Fibroblast of villous mesenchyme (primary cell): ENCODE measurements at regions not wholly inside any gene's neighbourhood (a gene's known extent, or its start where the extent isn't known, plus 50 kb on each side); places are given as distances from the start of the nearest gene placed in this dataset.

ENCODE experiments used
- DNase-seq: peaks from one replicate; pipeline ENCODE4 v3.0.0-alpha.2; 2010; ENCODE audit warnings: low read depth
- H3K4me3 ChIP-seq: 2 replicates; pipeline ENCODE4 v1.5.1; 2011; ENCODE audit warnings: low read depth, mild to moderate bottlenecking, low read length
- TF ChIP-seq, protein P1 (sequence below): IDR thresholded peaks from 2 replicates; pipeline ENCODE4 v1.5.1; 2012; ENCODE audit warnings: low read depth, mild to moderate bottlenecking, low read length; ENCODE audit not compliant: insufficient read depth

DNA sequence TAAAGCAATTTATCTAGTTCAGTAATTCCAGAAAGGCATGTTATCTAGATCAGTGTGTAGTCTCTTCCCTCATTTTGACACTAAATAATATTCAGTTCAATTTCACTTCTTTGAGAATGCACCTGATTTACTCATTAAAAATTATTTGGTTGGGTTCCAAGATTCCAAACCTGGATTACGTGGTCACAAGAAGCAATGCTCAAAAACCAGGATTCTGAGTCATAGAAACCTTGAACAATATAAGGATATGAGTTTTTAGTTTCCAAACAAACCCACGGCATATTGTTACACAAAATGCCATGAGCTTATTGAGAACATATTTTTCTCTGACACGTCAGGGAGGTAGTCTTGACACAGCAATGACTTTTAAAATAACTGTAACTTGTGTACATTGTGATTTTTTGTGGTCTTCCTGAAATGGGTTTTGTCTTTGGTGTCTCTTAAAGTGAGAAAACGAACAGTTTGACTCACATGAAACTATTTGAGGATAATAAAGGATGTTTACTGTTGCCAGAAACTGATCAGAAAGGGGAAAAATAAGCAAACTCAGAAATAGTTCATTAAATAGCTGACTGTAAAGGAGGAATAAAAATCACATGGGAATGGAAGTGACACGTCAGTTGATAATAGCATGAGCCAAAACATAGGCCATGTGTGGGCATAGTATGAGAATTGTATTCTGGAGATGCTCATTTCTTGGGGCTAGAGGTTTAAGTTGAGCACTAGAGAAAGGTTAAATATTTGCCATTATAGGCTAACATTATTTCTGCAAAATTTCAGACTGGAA is 617.7 kb upstream of the CDH2 start:
- TF ChIP-seq, protein P1, sequence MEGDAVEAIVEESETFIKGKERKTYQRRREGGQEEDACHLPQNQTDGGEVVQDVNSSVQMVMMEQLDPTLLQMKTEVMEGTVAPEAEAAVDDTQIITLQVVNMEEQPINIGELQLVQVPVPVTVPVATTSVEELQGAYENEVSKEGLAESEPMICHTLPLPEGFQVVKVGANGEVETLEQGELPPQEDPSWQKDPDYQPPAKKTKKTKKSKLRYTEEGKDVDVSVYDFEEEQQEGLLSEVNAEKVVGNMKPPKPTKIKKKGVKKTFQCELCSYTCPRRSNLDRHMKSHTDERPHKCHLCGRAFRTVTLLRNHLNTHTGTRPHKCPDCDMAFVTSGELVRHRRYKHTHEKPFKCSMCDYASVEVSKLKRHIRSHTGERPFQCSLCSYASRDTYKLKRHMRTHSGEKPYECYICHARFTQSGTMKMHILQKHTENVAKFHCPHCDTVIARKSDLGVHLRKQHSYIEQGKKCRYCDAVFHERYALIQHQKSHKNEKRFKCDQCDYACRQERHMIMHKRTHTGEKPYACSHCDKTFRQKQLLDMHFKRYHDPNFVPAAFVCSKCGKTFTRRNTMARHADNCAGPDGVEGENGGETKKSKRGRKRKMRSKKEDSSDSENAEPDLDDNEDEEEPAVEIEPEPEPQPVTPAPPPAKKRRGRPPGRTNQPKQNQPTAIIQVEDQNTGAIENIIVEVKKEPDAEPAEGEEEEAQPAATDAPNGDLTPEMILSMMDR: no peak
- no peak overlapping the region for H3K4me3 ChIP-seq
- peak; percentile 14 for DNase-seq

DNA sequence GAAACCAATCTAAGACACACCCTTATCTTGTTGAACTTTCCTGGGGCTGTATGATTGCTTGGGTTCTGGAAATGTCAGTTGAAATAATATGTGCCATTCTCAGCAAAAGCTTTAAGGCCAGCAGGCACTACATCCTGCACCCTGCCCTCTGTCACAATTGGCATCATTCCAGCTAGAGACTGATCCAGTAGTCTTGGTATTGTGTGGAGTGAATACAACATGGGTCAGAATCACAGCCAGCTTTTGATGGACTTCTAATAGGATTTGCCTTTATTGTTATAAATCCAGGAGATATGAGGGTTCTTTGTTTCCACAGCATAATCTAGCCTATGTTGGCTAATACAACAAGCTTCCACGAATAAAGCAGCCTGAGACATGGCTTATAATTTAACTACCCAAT is 617.0 kb upstream of the CDH2 start:
- TF ChIP-seq, protein P1: no peak
- DNase-seq: no peak

GRCh38 chr18:28792404-28793086 is 615.6 kb upstream of the CDH2 start:
- TF ChIP-seq, protein P1: no peak
- no peak for DNase-seq
- no peak overlapping the region for H3K4me3 ChIP-seq

More for the DNA sequence above, 617.0 kb upstream of the CDH2 start:
- H3K4me3 ChIP-seq: no peak overlapping the region

GRCh38 chr18:28791101-28791500 is 614.2 kb upstream of the CDH2 start:
- no peak for DNase-seq
- no peak overlapping the region for H3K4me3 ChIP-seq
- TF ChIP-seq, protein P1: no peak

DNA sequence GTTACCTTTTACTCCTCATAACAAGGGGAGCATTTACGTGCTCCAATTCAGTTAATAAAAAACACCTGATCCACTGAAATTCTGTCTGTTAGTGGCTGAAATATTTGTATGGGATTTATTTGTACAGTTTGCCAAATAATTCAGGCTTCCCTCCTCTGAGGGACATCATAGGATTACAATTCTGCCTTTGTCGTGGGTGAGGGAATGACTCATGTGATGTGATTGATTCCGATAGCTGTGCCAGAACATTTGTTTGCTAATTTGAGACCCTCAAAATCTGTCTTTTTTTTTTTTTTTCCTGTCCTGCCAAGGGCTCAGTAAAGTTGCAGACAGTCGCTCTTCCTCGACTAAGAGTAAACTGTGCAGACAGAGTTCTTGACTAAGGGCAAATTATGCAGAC is 612.6 kb upstream of the CDH2 start:
- TF ChIP-seq, protein P1: no peak
- no peak overlapping the region for H3K4me3 ChIP-seq
- no peak for DNase-seq

DNA sequence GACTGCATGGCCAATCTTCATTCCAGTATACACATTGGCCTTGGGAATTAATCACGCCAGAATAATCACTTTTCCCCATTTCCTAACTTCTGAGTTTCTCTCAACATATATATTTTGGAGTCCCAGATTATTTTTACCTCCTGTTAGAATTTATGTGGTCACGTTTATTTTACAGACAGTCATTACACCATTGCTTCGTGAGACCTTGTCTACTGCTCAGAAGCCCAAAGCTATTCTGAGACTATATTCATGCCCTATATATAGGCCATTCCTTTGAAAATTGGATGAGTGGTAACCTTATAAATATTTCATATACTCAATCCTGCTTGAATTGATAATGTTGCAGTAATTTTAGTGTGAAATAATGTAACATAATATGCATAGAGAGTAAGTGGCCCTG is 610.0 kb upstream of the CDH2 start:
- no peak for DNase-seq

More for the DNA sequence above, 610.0 kb upstream of the CDH2 start:
- TF ChIP-seq, protein P1: no peak
- H3K4me3 ChIP-seq: no peak overlapping the region
